H1 (cell line): ENCODE measurements at regions not wholly inside any gene's neighbourhood (a gene's known extent, or its start where the extent isn't known, plus 50 kb on each side); places are given as distances from the start of the nearest gene placed in this dataset.

Experiments
- CTCF ChIA-PET: fragments of 300-600 bp; sonication (Branson Sonifier 250); formaldehyde crosslinking; loops from one replicate; lab custom pipeline; 2021; ENCODE audit not compliant: partially characterized antibody; lab: Charles Lee
- POLR2A ChIA-PET: fragments of 300-600 bp; sonication (Branson Sonifier 250); formaldehyde crosslinking; loops from one replicate; lab custom pipeline; 2021; ENCODE audit warnings: inconsistent platforms; ENCODE audit not compliant: partially characterized antibody; lab: Charles Lee
- DNase-seq, 2 experiments: peaks; one replicate each; pipeline versions ENCODE4 v3.0.0 to v3.0.0-alpha.2; 2010 to 2022; ENCODE audit warnings: low spot score in 2 of 2, low read depth in 1 of 2, mixed read lengths in 1 of 2
- FAIRE-seq: peaks from 2 replicates; lab custom pipeline; 2011; peaks lifted over from hg19 to GRCh38; lab: Jason Lieb, UNC
- H2AFZ ChIP-seq: 2 replicates; pipeline ENCODE4 v1.8.1; 2012; ENCODE audit warnings: low read length, inconsistent platforms
- H2AK5ac ChIP-seq: 2 replicates; pipeline ENCODE4 v1.6.1; 2013; ENCODE audit warnings: low read depth, low read length
- H2BK120ac ChIP-seq: replicated peaks from 2 replicates; pipeline ENCODE3; 2013; ENCODE audit warnings: low read depth, low read length, inconsistent platforms
- H2BK12ac ChIP-seq: 2 replicates; pipeline ENCODE4 v1.6.1; 2013; ENCODE audit warnings: low read depth, low read length
- H2BK15ac ChIP-seq: 2 replicates; pipeline ENCODE4 v1.6.1; 2013; ENCODE audit warnings: low read length
- H2BK20ac ChIP-seq: 2 replicates; pipeline ENCODE4 v1.6.1; 2013; ENCODE audit warnings: low read length
- H2BK5ac ChIP-seq: 2 replicates; pipeline ENCODE4 v1.6.1; 2013; ENCODE audit warnings: low read depth, low read length
- H3K14ac ChIP-seq: 2 replicates; pipeline ENCODE4 v1.6.1; 2013; ENCODE audit warnings: inconsistent platforms; ENCODE audit not compliant: insufficient read length
- H3K18ac ChIP-seq: 2 replicates; pipeline ENCODE4 v1.6.1; 2013; ENCODE audit warnings: low read length; ENCODE audit errors: extremely low read depth
- H3K23ac ChIP-seq: 2 replicates; pipeline ENCODE4 v1.6.1; 2013; ENCODE audit warnings: inconsistent platforms; ENCODE audit not compliant: insufficient read length
- H3K23me2 ChIP-seq: 2 replicates; pipeline ENCODE4 v1.6.1; 2013; ENCODE audit warnings: low read depth, low read length
- H3K27ac ChIP-seq: 2 replicates; pipeline ENCODE4 v1.6.1; 2011; ENCODE audit warnings: low read depth, low read length, inconsistent platforms
- H3K27me3 ChIP-seq, 4 experiments: replicated peaks in 1 of 4; 1 replicate in 1 of 4; 2 replicates in 3 of 4; pipeline versions ENCODE4 v1.6.1 to v1.8.1; 2011 to 2013; ENCODE audit warnings: low read length in 3 of 4, mild to moderate bottlenecking in 3 of 4, inconsistent platforms in 2 of 4, mixed read lengths in 2 of 4, moderate library complexity in 1 of 4; ENCODE audit not compliant: control insufficient read depth in 3 of 4, insufficient read depth in 3 of 4; ENCODE audit errors: extremely low read depth in 1 of 4
- H3K36me3 ChIP-seq, 4 experiments: 2 replicates each; pipeline versions ENCODE4 v1.6.1 to v1.8.1; 2011 to 2013; ENCODE audit warnings: mild to moderate bottlenecking in 4 of 4, low read length in 3 of 4, moderate library complexity in 2 of 4, control low read depth in 1 of 4, inconsistent platforms in 1 of 4; ENCODE audit not compliant: insufficient read depth in 4 of 4, control insufficient read depth in 2 of 4
- H3K4ac ChIP-seq: replicated peaks from 2 replicates; pipeline ENCODE3; 2013; ENCODE audit warnings: low read length, low read depth, mixed read lengths, inconsistent platforms; ENCODE audit not compliant: insufficient read length
- H3K4me1 ChIP-seq, 4 experiments: replicated peaks in 1 of 4; 1 replicate in 1 of 4; 2 replicates in 3 of 4; pipeline versions ENCODE4 v1.6.1 to v1.8.1; 2011 to 2013; ENCODE audit warnings: low read length in 3 of 4, inconsistent platforms in 2 of 4, mixed read lengths in 1 of 4; ENCODE audit not compliant: insufficient read depth in 4 of 4, control insufficient read depth in 3 of 4
- H3K4me2 ChIP-seq, 2 experiments: 2 replicates each; pipeline versions ENCODE4 v1.6.1 to v1.8.1; 2011 to 2013; ENCODE audit warnings: low read depth in 2 of 2, low read length in 2 of 2, control low read depth in 1 of 2, inconsistent platforms in 1 of 2, mild to moderate bottlenecking in 1 of 2; ENCODE audit not compliant: insufficient read depth in 1 of 2
- H3K4me3 ChIP-seq, 4 experiments: fragments of 200-600, 300-600 bp in 1 of 4; sonication (generic), shearing (Covaris generic), sonication (Bioruptor Twin) in 1 of 4; 2 replicates each; pipeline versions ENCODE4 v1.5.1 to v1.8.1; 2011 to 2016; ENCODE audit warnings: low read length in 4 of 4, low read depth in 3 of 4, control low read depth in 2 of 4, inconsistent platforms in 2 of 4, mild to moderate bottlenecking in 2 of 4, mixed read lengths in 1 of 4, moderate library complexity in 1 of 4; ENCODE audit not compliant: insufficient read depth in 2 of 4; ENCODE audit errors: extremely low read depth in 1 of 4
- H3K56ac ChIP-seq: replicated peaks from 2 replicates; pipeline ENCODE3; 2013; ENCODE audit warnings: low read depth, mild to moderate bottlenecking, mixed read lengths, low read length, inconsistent platforms; ENCODE audit not compliant: insufficient read length
- H3K79me1 ChIP-seq: 2 replicates; pipeline ENCODE4 v1.6.1; 2013; ENCODE audit warnings: low read depth, low read length, control low read depth
- H3K79me2 ChIP-seq, 2 experiments: 2 replicates each; pipeline versions ENCODE4 v1.6.1 to v1.8.1; 2012 to 2013; ENCODE audit warnings: low read length in 2 of 2, mild to moderate bottlenecking in 2 of 2, inconsistent platforms in 1 of 2; ENCODE audit not compliant: insufficient read depth in 2 of 2, control insufficient read depth in 1 of 2
- H3K9ac ChIP-seq, 4 experiments: replicated peaks in 1 of 4; 1 replicate in 1 of 4; 2 replicates in 3 of 4; pipeline versions ENCODE4 v1.6.1 to v1.8.1; 2011 to 2013; ENCODE audit warnings: low read depth in 3 of 4, low read length in 3 of 4, control low read depth in 2 of 4, mild to moderate bottlenecking in 2 of 4, moderate library complexity in 2 of 4, inconsistent platforms in 1 of 4; ENCODE audit errors: extremely low read depth in 1 of 4
- H3K9me3 ChIP-seq, 2 experiments: 2 replicates each; pipeline versions ENCODE4 v1.6.1 to v1.8.1; 2012 to 2013; ENCODE audit warnings: mild to moderate bottlenecking in 2 of 2, moderate library complexity in 2 of 2, control low read depth in 1 of 2, inconsistent platforms in 1 of 2, low read depth in 1 of 2, low read length in 1 of 2, mixed read lengths in 1 of 2; ENCODE audit not compliant: insufficient read depth in 2 of 2
- H4K20me1 ChIP-seq, 2 experiments: replicated peaks in 1 of 2; 2 replicates each; pipeline versions ENCODE3 to v1.8.1; 2011 to 2013; ENCODE audit warnings: inconsistent platforms in 2 of 2, low read length in 2 of 2, mild to moderate bottlenecking in 1 of 2; ENCODE audit not compliant: insufficient read depth in 2 of 2, control insufficient read depth in 1 of 2
- H4K5ac ChIP-seq: 2 replicates; pipeline ENCODE4 v1.6.1; 2013; ENCODE audit warnings: low read length, low read depth, mixed read lengths, inconsistent platforms; ENCODE audit not compliant: insufficient read length
- H4K8ac ChIP-seq: 2 replicates; pipeline ENCODE4 v1.8.0; 2013; ENCODE audit warnings: mild to moderate bottlenecking, moderate library complexity, low read length, inconsistent platforms; ENCODE audit not compliant: insufficient read depth; ENCODE audit errors: extremely low read depth
- H4K91ac ChIP-seq: replicated peaks from 2 replicates; pipeline ENCODE3; 2013; ENCODE audit warnings: low read length, mixed read lengths, inconsistent platforms; ENCODE audit not compliant: insufficient read length
- BRCA1 ChIP-seq: IDR thresholded peaks from 2 replicates; pipeline ENCODE4 v1.6.1; 2012; ENCODE audit warnings: low read depth, low read length, improper control_type of control experiment
- CHD2 ChIP-seq: IDR thresholded peaks from 2 replicates; pipeline ENCODE4 v1.6.1; 2012; ENCODE audit warnings: low read length, improper control_type of control experiment
- EGR1 ChIP-seq: IDR thresholded peaks from 2 replicates; pipeline ENCODE4 v1.6.1; 2011; ENCODE audit warnings: low read depth, low read length, borderline replicate concordance
- EP300 ChIP-seq, 2 experiments: IDR thresholded peaks; 1 replicate in 1 of 2; 2 replicates in 1 of 2; pipeline ENCODE4 v1.6.1; 2011 to 2012; ENCODE audit warnings: low read depth in 2 of 2, low read length in 2 of 2, mild to moderate bottlenecking in 2 of 2, borderline replicate concordance in 1 of 2, inconsistent platforms in 1 of 2, moderate library complexity in 1 of 2
- HDAC2 ChIP-seq, 2 experiments: fragments of 300-600 bp in 1 of 2; sonication (generic) in 1 of 2; IDR thresholded peaks; 2 replicates each; pipeline ENCODE4 v1.6.1; 2011 to 2012; ENCODE audit warnings: low read depth in 2 of 2, low read length in 2 of 2, mild to moderate bottlenecking in 2 of 2, moderate library complexity in 2 of 2, borderline replicate concordance in 1 of 2, inconsistent platforms in 1 of 2
- KDM1A ChIP-seq: fragments of 200-600, 300-600 bp; sonication (generic); IDR thresholded peaks from 2 replicates; pipeline ENCODE4 v1.7.1; 2016; ENCODE audit warnings: mild to moderate bottlenecking, low read length, borderline replicate concordance
- MAFK ChIP-seq: IDR thresholded peaks from 2 replicates; pipeline ENCODE4 v1.6.1; 2012; ENCODE audit warnings: low read depth, mild to moderate bottlenecking, improper control_type of control experiment, low read length
- POU5F1 ChIP-seq: IDR thresholded peaks from 2 replicates; pipeline ENCODE4 v1.6.1; 2011; ENCODE audit warnings: low read depth, mild to moderate bottlenecking, low read length, moderate library complexity
- TAF1 ChIP-seq: IDR thresholded peaks from 2 replicates; pipeline ENCODE4 v1.6.1; 2011; ENCODE audit warnings: mild to moderate bottlenecking, low read depth, low read length
- TCF12 ChIP-seq: IDR thresholded peaks from 2 replicates; pipeline ENCODE4 v1.6.1; 2011; ENCODE audit warnings: low read depth, mild to moderate bottlenecking, low read length
- WGBS, 2 experiments: shearing (Covaris generic) in 1 of 2; methylation state at CpG; one replicate each; pipeline versions ENCODE4 v1.1.6 to v1.1.7; 2013 to 2015; ENCODE audit warnings: low lambda C conversion rate in 2 of 2, mixed read lengths in 2 of 2, inconsistent platforms in 1 of 2, low coverage in 1 of 2, missing lambda C conversion rate in 1 of 2; ENCODE audit not compliant: insufficient replicate concordance in 2 of 2, insufficient coverage in 1 of 2, insufficient read length in 1 of 2; ENCODE audit errors: extremely low coverage in 1 of 2, missing lambda C conversion rate in 1 of 2; 5-methylcytosine and 5-hydroxymethylcytosine counted together

DNA sequence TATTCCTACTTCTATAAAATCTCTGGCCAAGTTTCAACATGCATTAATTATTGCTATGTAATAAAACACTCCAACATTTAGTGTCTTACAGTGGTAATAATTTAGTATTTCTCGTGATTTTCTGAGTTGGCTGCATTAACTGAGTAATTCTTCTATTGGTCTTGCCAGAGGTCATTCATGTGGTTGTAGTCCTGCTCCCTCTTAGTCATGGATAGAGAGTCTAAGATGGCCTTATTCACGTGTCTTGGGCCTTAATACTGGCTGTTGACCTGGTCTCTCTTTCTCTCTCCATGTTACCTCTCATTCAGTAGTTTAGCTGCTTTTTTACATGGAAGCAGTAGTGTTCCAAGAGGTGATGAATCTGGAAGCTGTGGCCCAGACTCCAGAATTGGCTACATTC, 140.1 kb upstream of the ZBTB20 start:
- Histone ChIP-seq H2BK12ac (no peak overlapping the region), H3K79me2 (no peaks in the 10 kb centered on the region), H3K9ac (no peak overlapping the region), H4K5ac (no peak overlapping the region), H4K91ac (no peak overlapping the region), H3K23ac (no peak overlapping the region), H2BK5ac (no peak overlapping the region), H3K4me1 (no peaks in the 10 kb centered on the region), H3K9me3 (no peaks in the 10 kb centered on the region), H3K18ac (no peak overlapping the region), H4K8ac (no peak overlapping the region), H3K79me1 (no peaks in the 10 kb centered on the region), H2AK5ac (no peak overlapping the region), H3K23me2 (no peaks in the 10 kb centered on the region), H2BK15ac (no peak overlapping the region), H3K56ac (no peak overlapping the region), H3K27me3 (no peaks in the 10 kb centered on the region), H2AFZ (no peak overlapping the region), H3K27ac (no peak overlapping the region), H3K14ac (no peak overlapping the region), H2BK120ac (no peak overlapping the region), H2BK20ac (no peak overlapping the region), H3K4me2 (no peak overlapping the region), H3K36me3 (no peaks in the 10 kb centered on the region), H3K4me3 (no peak overlapping the region), H4K20me1 (no peaks in the 10 kb centered on the region), H3K4ac (no peak overlapping the region)
- FAIRE-seq, result no peak
- 81% methylated on average over 2 of the region's 2 CpGs; no CpG with 5 or more reads in 1 of the 2 experiments for WGBS, 2 experiments
- DNase-seq, result no peak
- ChIA-PET CTCF (interaction anchor here (0.9 kb wide), 1 partner anchor 151 kb away, joined by 3 read pairs; no protein-coding TSS in a partner anchor), POLR2A (no interaction called here)
- TF ChIP-seq TAF1 (no peak), CHD2 (no peak), TCF12 (no peak), BRCA1 (no peak), POU5F1 (no peak), MAFK (no peak), EP300 (IDR thresholded peaks at IDR 0.05; ENCODE audit: borderline replicate concordance in 1 of 2, low read depth in 2 of 2, low read length in 2 of 2) (no peak), KDM1A (no peak), HDAC2 (IDR thresholded peaks at IDR 0.05; ENCODE audit: borderline replicate concordance in 1 of 2, low read depth in 2 of 2, low read length in 2 of 2) (no peak), EGR1 (no peak)
